ENCODE measurements at regions not wholly inside any gene's neighbourhood (a gene's known extent, or its start where the extent isn't known, plus 50 kb on each side); places are given as distances from the start of the nearest gene placed in this dataset.
A peak's percentile ranks its signal among the peaks of the same experiment; 100 is the strongest.

DNA sequence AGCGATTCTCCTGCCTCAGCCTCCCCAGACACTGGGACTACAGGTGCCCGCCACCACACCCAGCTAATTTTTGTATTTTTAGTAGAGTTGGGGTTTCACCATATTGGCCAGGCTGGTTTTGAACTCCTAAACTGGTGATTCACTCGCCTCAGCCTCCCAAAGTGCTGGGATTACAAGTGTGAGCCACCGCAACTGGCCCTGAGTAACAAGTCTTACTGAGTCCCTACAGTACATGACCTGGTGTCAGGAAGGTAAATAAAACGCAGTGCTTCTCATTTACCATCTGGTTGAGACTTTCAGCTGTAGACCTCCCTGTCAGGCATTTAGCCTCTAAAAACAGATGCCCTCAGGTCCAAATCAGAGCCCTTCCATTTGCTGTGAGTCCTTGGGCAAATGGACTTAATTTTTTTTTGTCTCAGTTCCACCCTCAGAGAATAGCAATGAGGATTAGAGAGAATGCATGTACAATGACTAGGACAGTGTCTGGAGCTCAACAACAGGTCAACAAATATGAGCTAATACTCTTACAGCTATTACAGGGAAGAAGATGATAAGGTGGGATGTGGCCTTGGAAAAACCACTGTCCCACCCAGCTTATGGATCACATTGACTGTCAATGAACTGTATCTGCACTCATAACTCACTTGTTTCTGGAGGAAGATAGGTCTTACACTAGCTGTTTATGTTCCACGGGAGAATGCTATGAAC is 70.5 kb downstream of the PHLDA1 start (continued):
- no peak for TF ChIP-seq ZNF274 (IDR thresholded peaks at IDR 0.05; ENCODE audit: borderline replicate concordance, low read depth, low read length)

DNA sequence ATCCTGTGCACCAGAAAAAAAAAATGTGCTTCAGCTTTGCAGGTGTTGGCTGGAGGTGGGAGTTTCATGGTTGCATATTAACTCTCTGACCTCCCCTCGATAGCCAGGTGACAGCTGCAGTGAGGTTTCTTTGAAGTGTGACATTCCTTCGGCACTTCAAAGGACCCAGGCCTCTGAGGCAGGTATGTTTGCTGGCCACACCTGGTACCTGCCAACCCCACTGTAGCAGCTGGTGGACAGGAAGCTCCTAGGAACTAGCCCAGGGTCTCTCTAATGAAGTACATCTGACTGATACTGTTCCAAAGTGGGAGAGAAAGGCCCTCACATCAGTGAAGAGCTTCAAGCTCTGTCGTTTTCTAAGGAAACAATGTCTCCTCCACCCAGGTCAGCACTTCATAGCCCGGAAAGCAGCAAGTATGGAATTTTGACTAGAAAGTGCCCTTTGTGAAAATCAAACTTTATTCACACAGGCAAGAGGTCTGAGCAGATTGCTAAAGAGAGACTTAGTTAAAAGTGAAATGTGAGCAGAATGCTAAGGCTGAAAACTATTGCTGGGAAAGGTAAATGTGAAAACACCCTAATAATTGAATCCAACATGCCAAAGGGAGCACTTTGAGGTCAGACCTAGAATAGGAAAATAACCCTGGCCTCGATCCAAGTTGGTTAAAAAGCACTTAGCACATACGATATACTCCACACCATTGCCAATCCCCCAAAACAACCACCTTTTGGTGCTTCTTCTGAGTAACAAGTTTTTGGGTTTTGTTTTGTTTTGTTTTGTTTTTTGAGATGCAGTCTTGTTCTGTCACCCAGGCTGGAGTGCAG is 71.3 kb downstream of the PHLDA1 start:
- ATAC-seq: no peak
- H3K9me1 ChIP-seq (ENCODE audit: control insufficient read depth, insufficient read depth, low read length): no peaks in the 10 kb centered on the region
- no peak overlapping the region for H3K9ac ChIP-seq (ENCODE audit: insufficient read depth in 1 of 2, low read depth in 2 of 2, low read length in 2 of 2)
- no peak overlapping the region for H3K4me3 ChIP-seq
- no peaks in the 10 kb centered on the region for H3K9me3 ChIP-seq (replicated peaks; ENCODE audit: control insufficient read depth, insufficient read depth, low read depth, low read length)
- H3K4me2 ChIP-seq (ENCODE audit: insufficient read depth, low read length): no peak overlapping the region
- WGBS (ENCODE audit: insufficient coverage, low coverage, missing lambda C conversion rate): 19% methylated on average over 6 of the region's 6 CpGs
- H4K20me1 ChIP-seq (replicated peaks; ENCODE audit: control insufficient read depth, insufficient read depth, low read length): no peaks in the 10 kb centered on the region
- FAIRE-seq: no peak
- H3K4me1 ChIP-seq (replicated peaks in 1 of 2; ENCODE audit: control insufficient read depth in 2 of 2, insufficient read depth in 2 of 2, low read length in 2 of 2): no peaks in the 10 kb centered on the region; a peak in 1 of 5 replicates
- H3K79me2 ChIP-seq (ENCODE audit: control insufficient read depth, insufficient read depth, low read length): no peaks in the 10 kb centered on the region
- no peaks in the 10 kb centered on the region for H3K36me3 ChIP-seq (ENCODE audit: control insufficient read depth, insufficient read depth, low read length)
- in situ Hi-C loops (cut with MboI) (no loop called here), intact Hi-C loops (cut with micrococcal nuclease) (no loop called here)
- no peak for DNase-seq (ENCODE audit: extremely low read depth in 1 of 4, low spot score in 3 of 4)
- no peak overlapping the region for H2AFZ ChIP-seq (ENCODE audit: low read depth, low read length)
- H3K27me3 ChIP-seq (ENCODE audit: control insufficient read depth in 2 of 2, insufficient read depth in 2 of 2, low read length in 2 of 2): no peaks in the 10 kb centered on the region
- ChIA-PET POLR2A (interaction anchor here (1.1 kb wide), 1 partner anchor 30 kb away, joined by 3 read pairs; no protein-coding TSS in a partner anchor), CTCF (ENCODE audit: low intra/inter-chr PET ratio) (no interaction called here)
- H3K27ac ChIP-seq (ENCODE audit: extremely low read depth, low read depth, low read length): no peak overlapping the region
- BruUV-seq (replicated peaks): no TSS peak
- no peak for TF ChIP-seq SMARCE1 (IDR thresholded peaks at IDR 0.05)
- no peak for TF ChIP-seq RFX7 (CRISPR knock-in tag; IDR thresholded peaks at IDR 0.05)
- TF ChIP-seq, protein P1, sequence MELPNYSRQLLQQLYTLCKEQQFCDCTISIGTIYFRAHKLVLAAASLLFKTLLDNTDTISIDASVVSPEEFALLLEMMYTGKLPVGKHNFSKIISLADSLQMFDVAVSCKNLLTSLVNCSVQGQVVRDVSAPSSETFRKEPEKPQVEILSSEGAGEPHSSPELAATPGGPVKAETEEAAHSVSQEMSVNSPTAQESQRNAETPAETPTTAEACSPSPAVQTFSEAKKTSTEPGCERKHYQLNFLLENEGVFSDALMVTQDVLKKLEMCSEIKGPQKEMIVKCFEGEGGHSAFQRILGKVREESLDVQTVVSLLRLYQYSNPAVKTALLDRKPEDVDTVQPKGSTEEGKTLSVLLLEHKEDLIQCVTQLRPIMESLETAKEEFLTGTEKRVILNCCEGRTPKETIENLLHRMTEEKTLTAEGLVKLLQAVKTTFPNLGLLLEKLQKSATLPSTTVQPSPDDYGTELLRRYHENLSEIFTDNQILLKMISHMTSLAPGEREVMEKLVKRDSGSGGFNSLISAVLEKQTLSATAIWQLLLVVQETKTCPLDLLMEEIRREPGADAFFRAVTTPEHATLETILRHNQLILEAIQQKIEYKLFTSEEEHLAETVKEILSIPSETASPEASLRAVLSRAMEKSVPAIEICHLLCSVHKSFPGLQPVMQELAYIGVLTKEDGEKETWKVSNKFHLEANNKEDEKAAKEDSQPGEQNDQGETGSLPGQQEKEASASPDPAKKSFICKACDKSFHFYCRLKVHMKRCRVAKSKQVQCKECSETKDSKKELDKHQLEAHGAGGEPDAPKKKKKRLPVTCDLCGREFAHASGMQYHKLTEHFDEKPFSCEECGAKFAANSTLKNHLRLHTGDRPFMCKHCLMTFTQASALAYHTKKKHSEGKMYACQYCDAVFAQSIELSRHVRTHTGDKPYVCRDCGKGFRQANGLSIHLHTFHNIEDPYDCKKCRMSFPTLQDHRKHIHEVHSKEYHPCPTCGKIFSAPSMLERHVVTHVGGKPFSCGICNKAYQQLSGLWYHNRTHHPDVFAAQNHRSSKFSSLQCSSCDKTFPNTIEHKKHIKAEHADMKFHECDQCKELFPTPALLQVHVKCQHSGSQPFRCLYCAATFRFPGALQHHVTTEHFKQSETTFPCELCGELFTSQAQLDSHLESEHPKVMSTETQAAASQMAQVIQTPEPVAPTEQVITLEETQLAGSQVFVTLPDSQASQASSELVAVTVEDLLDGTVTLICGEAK (IDR thresholded peaks at IDR 0.05): no peak
- TF ChIP-seq, protein P1 (CRISPR knock-in tag; IDR thresholded peaks at IDR 0.05): 0 out of 2 replicates have a peak, but pooled peaks have one; percentile 17
